ENCODE measurements at regions not wholly inside any gene's neighbourhood (a gene's known extent, or its start where the extent isn't known, plus 50 kb on each side); places are given as distances from the start of the nearest gene placed in this dataset.

- TF ChIP-seq GATA2 (IDR thresholded peaks at IDR 0.05; ENCODE audit: low read depth, low read length) (no peak), GATA3 (IDR thresholded peaks at IDR 0.05; ENCODE audit: low read depth, low read length) (no peak)
These were observed 361.7 kb downstream of the GPD2 start for GRCh38 chr2:156797832-156798231.
